Activated CD8-positive, alpha-beta T cell treated with anti-CD3 and anti-CD28 coated beads for 36 hours (primary cell): ENCODE measurements at regions not wholly inside any gene's neighbourhood (a gene's known extent, or its start where the extent isn't known, plus 50 kb on each side); places are given as distances from the start of the nearest gene placed in this dataset.

Source experiments
- ATAC-seq: fragments of 200-7000 bp; cut with Tn5 transposase; one replicate; pipeline ENCODE4 v1.10.0; 2021; ENCODE audit warnings: mild to moderate bottlenecking, moderate library complexity
- CTCF ChIA-PET: fragments of 350-600 bp; sonication (Branson Sonifier 250); formaldehyde crosslinking; loops from one replicate; lab custom pipeline; 2021; ENCODE audit warnings: antibody characterized with exemption; lab: Charles Lee
- POLR2A ChIA-PET: fragments of 350-600 bp; sonication (Branson Sonifier 250); formaldehyde crosslinking; loops from one replicate; lab custom pipeline; 2021; ENCODE audit warnings: antibody characterized with exemption; lab: Charles Lee
- DNase-seq: peaks from one replicate; pipeline ENCODE4 v3.0.0-alpha.2; 2020
- H3K27ac Mint-ChIP-seq: one replicate; pipeline ENCODE4 v1.8.0; 2021; ENCODE audit warnings: mild to moderate bottlenecking, mixed read lengths
- H3K27me3 Mint-ChIP-seq: one replicate; pipeline ENCODE4 v1.8.0; 2021; ENCODE audit warnings: mixed read lengths
- H3K36me3 Mint-ChIP-seq: one replicate; pipeline ENCODE4 v1.8.0; 2021; ENCODE audit warnings: low read depth, mixed read lengths
- H3K4me1 Mint-ChIP-seq: one replicate; pipeline ENCODE4 v1.8.0; 2021; ENCODE audit warnings: low read depth, mixed read lengths
- H3K4me3 Mint-ChIP-seq: one replicate; pipeline ENCODE4 v1.8.0; 2021; ENCODE audit warnings: mild to moderate bottlenecking, moderate library complexity, mixed read lengths
- H3K9me3 Mint-ChIP-seq: one replicate; pipeline ENCODE4 v1.8.0; 2021; ENCODE audit warnings: mixed read lengths
- intact Hi-C: fragments of 100-400 bp; cut with micrococcal nuclease; formaldehyde crosslinking; loops from one replicate; pipeline ENCODE4 v1.10.0; 2022
- TF ChIP-seq, protein P1 (sequence below): fragments of 200-600 bp; IDR thresholded peaks from one replicate; pipeline ENCODE4 v1.8.0; 2022; ENCODE audit warnings: antibody characterized with exemption, mild to moderate bottlenecking

DNA sequence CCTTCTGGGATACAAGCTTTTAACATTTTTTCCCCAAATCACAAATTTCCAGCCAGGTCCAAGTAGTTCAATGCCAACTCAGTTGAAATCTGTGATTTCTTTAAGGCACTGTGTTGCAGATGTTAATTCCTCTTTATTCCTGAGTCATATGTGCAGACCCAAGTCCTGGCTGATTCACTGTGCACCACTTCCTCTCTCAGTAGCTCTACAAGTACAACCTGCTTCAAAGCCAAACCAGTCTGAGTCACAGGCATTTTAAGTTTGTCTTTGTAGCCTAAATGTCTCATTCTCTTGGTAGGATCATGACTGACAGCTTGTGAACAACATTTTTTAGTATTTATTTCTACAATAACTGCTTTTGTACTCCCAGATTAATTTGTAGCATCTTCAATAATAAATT, 165.6 kb upstream of the S100G start:
- H3K9me3 Mint-ChIP-seq: no peaks in the 10 kb centered on the region
- intact Hi-C loops: no loop called here
- CTCF ChIA-PET: interaction anchor here (1.2 kb wide), 1 partner anchor 47 kb away, joined by 5 read pairs; no protein-coding TSS in a partner anchor
- TF ChIP-seq, protein P1, sequence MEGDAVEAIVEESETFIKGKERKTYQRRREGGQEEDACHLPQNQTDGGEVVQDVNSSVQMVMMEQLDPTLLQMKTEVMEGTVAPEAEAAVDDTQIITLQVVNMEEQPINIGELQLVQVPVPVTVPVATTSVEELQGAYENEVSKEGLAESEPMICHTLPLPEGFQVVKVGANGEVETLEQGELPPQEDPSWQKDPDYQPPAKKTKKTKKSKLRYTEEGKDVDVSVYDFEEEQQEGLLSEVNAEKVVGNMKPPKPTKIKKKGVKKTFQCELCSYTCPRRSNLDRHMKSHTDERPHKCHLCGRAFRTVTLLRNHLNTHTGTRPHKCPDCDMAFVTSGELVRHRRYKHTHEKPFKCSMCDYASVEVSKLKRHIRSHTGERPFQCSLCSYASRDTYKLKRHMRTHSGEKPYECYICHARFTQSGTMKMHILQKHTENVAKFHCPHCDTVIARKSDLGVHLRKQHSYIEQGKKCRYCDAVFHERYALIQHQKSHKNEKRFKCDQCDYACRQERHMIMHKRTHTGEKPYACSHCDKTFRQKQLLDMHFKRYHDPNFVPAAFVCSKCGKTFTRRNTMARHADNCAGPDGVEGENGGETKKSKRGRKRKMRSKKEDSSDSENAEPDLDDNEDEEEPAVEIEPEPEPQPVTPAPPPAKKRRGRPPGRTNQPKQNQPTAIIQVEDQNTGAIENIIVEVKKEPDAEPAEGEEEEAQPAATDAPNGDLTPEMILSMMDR: no peak
- H3K4me1 Mint-ChIP-seq: peaks cover 22% of the 10 kb centered on the region
- POLR2A ChIA-PET: interaction anchor here (0.7 kb wide), 1 partner anchor 20 kb away, joined by 3 read pairs; no protein-coding TSS in a partner anchor
- no peaks in the 10 kb centered on the region for H3K27me3 Mint-ChIP-seq
- DNase-seq: peak; percentile 57
- ATAC-seq: peak; percentile 99
- no peak overlapping the region for H3K4me3 Mint-ChIP-seq
- no peaks in the 10 kb centered on the region for H3K36me3 Mint-ChIP-seq
- peak overlapping the region; percentile 9 for H3K27ac Mint-ChIP-seq

DNA sequence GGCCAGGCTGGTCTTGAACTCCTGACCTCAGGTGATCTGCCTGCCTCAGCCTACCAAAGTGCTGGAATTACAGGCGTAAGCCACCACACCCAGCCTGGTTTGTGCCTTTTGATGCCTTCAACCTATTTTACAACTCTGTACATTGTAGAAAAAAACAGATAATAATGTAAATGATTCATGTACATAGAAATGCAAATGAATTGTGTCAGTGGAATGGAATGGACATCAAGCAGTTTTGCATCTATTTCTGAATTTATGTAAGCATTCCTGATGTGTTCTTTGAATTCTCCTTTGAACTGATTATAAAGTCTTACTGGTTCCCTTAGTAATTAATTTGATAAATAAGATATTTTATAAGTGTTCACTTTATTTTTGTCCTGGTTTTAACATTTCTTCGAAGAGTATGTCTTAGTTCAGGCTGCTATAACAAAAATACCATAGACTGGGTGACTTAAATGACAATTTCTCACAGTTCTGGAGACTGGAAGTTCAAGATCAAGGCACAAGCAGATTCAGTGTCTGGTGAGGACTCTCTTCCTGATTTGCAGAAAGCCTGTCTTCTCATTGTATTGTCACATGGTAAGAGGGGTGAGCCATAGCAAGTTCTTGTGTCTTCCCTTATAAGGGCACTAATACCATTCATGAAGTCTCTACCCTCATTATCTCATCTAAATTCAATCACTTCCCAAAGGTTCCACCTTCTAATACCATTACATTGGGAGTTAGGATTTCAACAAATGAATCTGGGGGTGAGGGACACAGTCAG, 162.2 kb upstream of the S100G start:
- H3K27me3 Mint-ChIP-seq: no peaks in the 10 kb centered on the region
- intact Hi-C loops: no loop called here
- ATAC-seq: no peak

DNA sequence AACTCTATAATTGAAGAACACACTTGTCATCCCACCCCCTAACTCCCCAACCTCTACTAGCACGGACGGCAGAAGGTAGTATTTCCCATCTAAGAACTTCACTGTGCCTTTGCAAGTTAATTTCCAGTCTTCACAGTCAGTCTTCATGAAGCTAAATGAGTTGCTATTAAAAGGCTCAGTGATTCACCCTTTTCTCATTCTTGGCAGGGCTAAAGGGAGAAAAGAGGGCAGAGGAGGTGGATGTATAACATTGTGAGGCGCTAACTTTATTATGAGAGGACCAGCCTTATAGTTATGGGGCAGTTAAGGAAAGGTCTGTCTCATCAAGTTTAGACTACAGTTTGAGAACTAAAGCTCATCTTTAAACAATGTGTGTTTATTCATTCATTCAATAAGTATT, 161.0 kb upstream of the S100G start:
- no peaks in the 10 kb centered on the region for H3K36me3 Mint-ChIP-seq
- ATAC-seq: no peak
- no peaks in the 10 kb centered on the region for H3K27me3 Mint-ChIP-seq
- no peak overlapping the region for H3K27ac Mint-ChIP-seq
- TF ChIP-seq, protein P1: no peak
- CTCF ChIA-PET: no interaction called here
- peaks cover 14% of the 10 kb centered on the region for H3K4me1 Mint-ChIP-seq
- no peaks in the 10 kb centered on the region for H3K9me3 Mint-ChIP-seq
- intact Hi-C loops: no loop called here
- POLR2A ChIA-PET: no interaction called here
- no peak for DNase-seq
- no peak overlapping the region for H3K4me3 Mint-ChIP-seq

More for the DNA sequence above, 162.2 kb upstream of the S100G start:
- peaks cover 17% of the 10 kb centered on the region for H3K4me1 Mint-ChIP-seq
- CTCF ChIA-PET: no interaction called here
- no peaks in the 10 kb centered on the region for H3K36me3 Mint-ChIP-seq
- no peak for DNase-seq
- no peaks in the 10 kb centered on the region for H3K9me3 Mint-ChIP-seq
- POLR2A ChIA-PET: no interaction called here
- TF ChIP-seq, protein P1: no peak
- no peak overlapping the region for H3K27ac Mint-ChIP-seq
- H3K4me3 Mint-ChIP-seq: no peak overlapping the region

DNA sequence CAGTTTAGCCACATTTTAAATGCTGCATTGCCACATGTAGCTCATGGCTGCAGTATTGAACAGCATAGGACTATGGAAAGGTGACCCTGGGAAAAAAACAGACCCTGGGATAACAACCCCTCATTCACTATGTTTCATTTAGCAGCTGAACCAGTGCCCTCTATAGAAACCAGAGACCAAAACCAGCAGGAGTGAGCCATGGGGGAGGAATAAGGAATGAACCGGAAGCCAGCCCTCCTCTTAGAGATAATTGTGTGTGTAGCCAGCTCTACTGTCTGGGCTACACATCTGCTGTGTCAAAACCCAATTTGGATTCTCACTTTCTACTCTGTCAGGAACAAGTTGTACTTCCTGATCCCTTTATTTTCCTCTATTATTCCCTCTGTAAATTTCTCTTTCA, 158.5 kb upstream of the S100G start:
- H3K9me3 Mint-ChIP-seq: no peaks in the 10 kb centered on the region
- intact Hi-C loops: no loop called here
- no peaks in the 10 kb centered on the region for H3K36me3 Mint-ChIP-seq
- DNase-seq (no peak), ATAC-seq (no peak)
- no peak overlapping the region for H3K27ac Mint-ChIP-seq
- peaks cover 2% of the 10 kb centered on the region for H3K4me1 Mint-ChIP-seq
- H3K4me3 Mint-ChIP-seq: no peak overlapping the region
- ChIA-PET CTCF (no interaction called here), POLR2A (no interaction called here)
- TF ChIP-seq, protein P1: no peak
- H3K27me3 Mint-ChIP-seq: no peaks in the 10 kb centered on the region

DNA sequence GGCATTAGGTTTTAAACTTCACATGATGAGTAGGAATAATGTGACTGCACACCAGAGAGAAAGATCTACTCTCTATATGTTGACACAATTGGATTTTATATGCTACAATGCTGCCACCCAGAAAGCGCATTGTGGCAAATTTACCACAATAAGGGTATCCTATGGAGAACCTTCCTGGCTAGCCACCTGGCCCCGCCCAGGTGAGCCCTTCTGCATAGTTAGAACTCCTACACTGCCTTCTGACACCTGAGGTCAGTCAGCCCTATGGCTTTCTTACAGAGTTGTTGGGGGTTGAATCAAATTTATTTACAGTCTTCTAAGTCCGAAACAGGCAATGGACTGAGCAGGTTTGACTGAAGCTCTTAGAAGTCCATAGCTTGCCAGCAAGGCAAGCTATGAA, 153.8 kb upstream of the S100G start:
- H3K27ac Mint-ChIP-seq: no peak overlapping the region
- H3K9me3 Mint-ChIP-seq: no peaks in the 10 kb centered on the region
- intact Hi-C loops: no loop called here
- ChIA-PET POLR2A (no interaction called here), CTCF (no interaction called here)
- ATAC-seq (no peak), DNase-seq (no peak)
- no peaks in the 10 kb centered on the region for H3K27me3 Mint-ChIP-seq
- TF ChIP-seq, protein P1: no peak
- no peaks in the 10 kb centered on the region for H3K36me3 Mint-ChIP-seq
- no peaks in the 10 kb centered on the region for H3K4me1 Mint-ChIP-seq
- no peak overlapping the region for H3K4me3 Mint-ChIP-seq
